HCT116 (cell line): ENCODE measurements at regions not wholly inside any gene's neighbourhood (a gene's known extent, or its start where the extent isn't known, plus 50 kb on each side); places are given as distances from the start of the nearest gene placed in this dataset.

Source experiments
- ATAC-seq: fragments of 200-7000 bp; cut with Tn5 transposase; 2 replicates; pipeline ENCODE4 v1.9.1; 2020; ENCODE audit warnings: mild to moderate bottlenecking, moderate library complexity
- BruUV-seq: library from RNA; stranded (reverse); fragments of 400-500 nt; replicated peaks from 2 replicates; lab custom pipeline; 2021; lab: Mats Ljungman, UMichigan
- CTCF ChIA-PET: fragments of 300-600 bp; sonication (Branson Sonifier 250); formaldehyde crosslinking; loops from one replicate; lab custom pipeline; 2021; ENCODE audit warnings: antibody characterized with exemption; lab: Charles Lee
- POLR2A ChIA-PET: fragments of 300-600, 350-600 bp; sonication (Branson Sonifier 250); formaldehyde crosslinking; loops from one replicate; lab custom pipeline; 2021; ENCODE audit warnings: antibody characterized with exemption; lab: Charles Lee
- RAD21 ChIA-PET, 2 experiments: fragments of 300-600 bp; sonication (Branson Sonifier 250); formaldehyde crosslinking; loops; one replicate each; lab custom pipeline; 2023; ENCODE audit warnings: low total read pairs in 2 of 2; ENCODE audit not compliant: uncharacterized antibody in 2 of 2, unreplicated experiment in 2 of 2, low non-redundant PET in 1 of 2; lab: Charles Lee
- DNase-seq: peaks from one replicate; pipeline ENCODE4 v3.0.0-alpha.2; 2010; ENCODE audit warnings: low read depth, low spot score
- H2AFZ ChIP-seq: fragments of 200-600 bp; shearing (Covaris generic), sonication (generic); 2 replicates; pipeline ENCODE4 v1.6.1; 2017; ENCODE audit warnings: low read depth, mixed run types, mixed read lengths, antibody characterized with exemption, low read length; ENCODE audit not compliant: poor library complexity, severe bottlenecking
- H3K27ac ChIP-seq: 2 replicates; pipeline ENCODE4 v1.5.1; 2012; ENCODE audit warnings: low read depth, low read length
- H3K27me3 ChIP-seq: fragments of 200-600 bp; sonication (generic); 2 replicates; pipeline ENCODE4 v1.6.1; 2016; ENCODE audit warnings: mixed run types, low read length, mixed read lengths; ENCODE audit not compliant: insufficient read depth
- H3K36me3 ChIP-seq, 2 experiments: fragments of 200-500 bp in 1 of 2; fragments of 200-600 bp in 1 of 2; sonication (Bioruptor generic) in 1 of 2; sonication (generic) in 1 of 2; 2 replicates each; pipeline versions ENCODE4 v1.5.1 to v1.6.1; 2014 to 2016; ENCODE audit warnings: low read length in 2 of 2, inconsistent platforms in 1 of 2, mixed read lengths in 1 of 2, mixed run types in 1 of 2; ENCODE audit not compliant: insufficient read depth in 2 of 2, control insufficient read depth in 1 of 2
- H3K4me1 ChIP-seq, 2 experiments: fragments of 200-600 bp in 1 of 2; sonication (generic) in 1 of 2; 2 replicates each; pipeline versions ENCODE4 v1.5.1 to v1.6.1; 2012 to 2017; ENCODE audit warnings: low read length in 2 of 2, inconsistent platforms in 1 of 2, mild to moderate bottlenecking in 1 of 2, mixed read lengths in 1 of 2, mixed run types in 1 of 2, moderate library complexity in 1 of 2; ENCODE audit not compliant: insufficient read depth in 2 of 2, control insufficient read depth in 1 of 2
- H3K4me2 ChIP-seq: fragments of 200-600 bp; sonication (generic); 2 replicates; pipeline ENCODE4 v1.6.1; 2017; ENCODE audit warnings: mixed run types, low read length, mixed read lengths
- H3K4me3 ChIP-seq, 2 experiments: fragments of 200-600 bp in 1 of 2; sonication (generic) in 1 of 2; replicated peaks in 1 of 2; 2 replicates each; pipeline ENCODE4 v1.5.1; 2011 to 2016; ENCODE audit warnings: low read length in 2 of 2, control low read depth in 1 of 2, low read depth in 1 of 2, mild to moderate bottlenecking in 1 of 2, mixed read lengths in 1 of 2, mixed run types in 1 of 2
- H3K79me2 ChIP-seq: fragments of 200-600 bp; sonication (generic); 2 replicates; pipeline ENCODE4 v1.6.1; 2017; ENCODE audit warnings: mild to moderate bottlenecking, mixed run types, low read length, moderate library complexity, mixed read lengths; ENCODE audit not compliant: insufficient read depth
- H3K9ac ChIP-seq: fragments of 200-600 bp; sonication (generic); 2 replicates; pipeline ENCODE4 v1.6.1; 2016; ENCODE audit warnings: low read length, mixed read lengths
- H3K9me2 ChIP-seq: fragments of 200-600 bp; sonication (generic), shearing (Covaris generic); 2 replicates; pipeline ENCODE4 v1.6.1; 2017; ENCODE audit warnings: mixed run types, mild to moderate bottlenecking, moderate library complexity; ENCODE audit not compliant: insufficient read depth
- H3K9me3 ChIP-seq, 2 experiments: fragments of 200-500 bp in 1 of 2; fragments of 200-600 bp in 1 of 2; sonication (Bioruptor generic) in 1 of 2; sonication (generic) in 1 of 2; 2 replicates each; pipeline ENCODE4 v1.6.1; 2014 to 2017; ENCODE audit warnings: low read length in 2 of 2, mixed read lengths in 2 of 2, inconsistent platforms in 1 of 2, low read depth in 1 of 2, mild to moderate bottlenecking in 1 of 2, mixed run types in 1 of 2, moderate library complexity in 1 of 2; ENCODE audit not compliant: control insufficient read depth in 1 of 2, insufficient read depth in 1 of 2
- H4K20me1 ChIP-seq: fragments of 200-600 bp; sonication (generic), shearing (Covaris generic); 2 replicates; pipeline ENCODE4 v1.6.1; 2017; ENCODE audit warnings: mixed run types, mild to moderate bottlenecking, moderate library complexity; ENCODE audit not compliant: insufficient read depth
- CEBPB ChIP-seq: IDR thresholded peaks from 2 replicates; pipeline ENCODE4 v1.6.1; 2012; ENCODE audit warnings: low read depth
- ELF1 ChIP-seq: IDR thresholded peaks from 2 replicates; pipeline ENCODE4 v1.6.1; 2012; ENCODE audit warnings: low read depth, borderline replicate concordance
- EZH2phosphoT487 ChIP-seq: fragments of 200-600 bp; IDR thresholded peaks from 2 replicates; pipeline ENCODE4 v1.6.1; 2018; ENCODE audit warnings: antibody characterized with exemption, borderline replicate concordance
- FOSL1 ChIP-seq: IDR thresholded peaks from 2 replicates; pipeline ENCODE4 v1.6.1; 2012; ENCODE audit warnings: low read depth
- SIN3A ChIP-seq: IDR thresholded peaks from 2 replicates; pipeline ENCODE4 v1.6.1; 2012; ENCODE audit warnings: low read depth
- SP1 ChIP-seq: IDR thresholded peaks from 2 replicates; pipeline ENCODE4 v1.6.1; 2012; ENCODE audit warnings: low read depth
- ZBTB33 ChIP-seq: IDR thresholded peaks from 2 replicates; pipeline ENCODE4 v1.6.1; 2011; ENCODE audit warnings: mild to moderate bottlenecking, low read length, moderate library complexity; ENCODE audit not compliant: insufficient replicate concordance; ENCODE audit errors: extremely low read depth
- intact Hi-C: fragments of 100-400 bp; cut with micrococcal nuclease; formaldehyde crosslinking; loops from 2 replicates; pipeline ENCODE4 v1.10.0; 2022

GRCh38 chr2:39938035-39938835 lies 159.2 kb upstream of the THUMPD2 start:
- TF ChIP-seq CEBPB (no peak), EZH2phosphoT487 (no peak), FOSL1 (no peak), ZBTB33 (no peak), SP1 (no peak), ELF1 (no peak)
- intact Hi-C loops = no loop called here
- Histone ChIP-seq H3K79me2 (no peaks in the 10 kb centered on the region), H3K4me3 (no peak overlapping the region), H3K36me3 (no peaks in the 10 kb centered on the region), H3K9me3 (no peaks in the 10 kb centered on the region), H3K9ac (no peak overlapping the region), H3K4me2 (no peak overlapping the region), H3K4me1 (no peaks in the 10 kb centered on the region), H3K9me2 (no peaks in the 10 kb centered on the region), H3K27me3 (no peaks in the 10 kb centered on the region), H2AFZ (no peak overlapping the region), H3K27ac (no peak overlapping the region), H4K20me1 (no peaks in the 10 kb centered on the region)
- ATAC-seq = no peak
- POLR2A ChIA-PET = no interaction called here
- no TSS peak for BruUV-seq
- CTCF ChIA-PET = no interaction called here
- no peak for DNase-seq
- RAD21 ChIA-PET = no interaction called here

DNA sequence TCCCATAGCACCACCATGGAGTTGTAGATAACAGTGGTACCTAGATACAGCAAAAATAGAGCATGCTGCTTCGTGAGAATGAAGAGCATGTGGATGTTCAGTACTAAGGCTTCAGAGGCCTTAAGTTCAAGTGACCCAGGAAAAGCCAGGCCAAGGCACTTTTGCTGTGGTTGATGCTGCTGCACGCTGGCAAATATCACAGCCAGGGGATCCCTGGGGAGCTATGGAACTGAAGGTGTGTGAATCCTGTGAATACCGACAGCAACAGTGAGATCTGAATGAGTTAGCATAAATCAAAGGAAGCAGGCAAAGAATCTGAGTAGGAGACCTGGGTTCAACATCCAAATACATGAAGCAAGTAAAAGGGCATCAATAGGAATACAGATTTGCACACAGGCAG lies 158.6 kb upstream of the THUMPD2 start:
- intact Hi-C loops = no loop called here
- no peak for DNase-seq
- no peak overlapping the region for H2AFZ ChIP-seq
- ATAC-seq = no peak
- no peak for TF ChIP-seq EZH2phosphoT487
- TF ChIP-seq SIN3A = no peak
- H4K20me1 ChIP-seq = no peaks in the 10 kb centered on the region
- H3K9me2 ChIP-seq = no peaks in the 10 kb centered on the region
- H3K36me3 ChIP-seq = no peaks in the 10 kb centered on the region
- H3K4me1 ChIP-seq = no peaks in the 10 kb centered on the region
- ChIA-PET RAD21 (no interaction called here), POLR2A (no interaction called here), CTCF (no interaction called here)
- H3K4me3 ChIP-seq = no peak overlapping the region
- H3K27ac ChIP-seq = no peak overlapping the region
- no peaks in the 10 kb centered on the region for H3K9me3 ChIP-seq
- no peaks in the 10 kb centered on the region for H3K27me3 ChIP-seq
- no peak overlapping the region for H3K9ac ChIP-seq
- H3K79me2 ChIP-seq = no peaks in the 10 kb centered on the region
- no peak overlapping the region for H3K4me2 ChIP-seq
- BruUV-seq = no TSS peak
